GM06990 (cell line): ENCODE measurements at regions not wholly inside any gene's neighbourhood (a gene's known extent, or its start where the extent isn't known, plus 50 kb on each side); places are given as distances from the start of the nearest gene placed in this dataset.

Experiments used
- DNase-seq: peaks from one replicate; pipeline ENCODE4 v3.0.0-alpha.2; 2011; ENCODE audit not compliant: insufficient read length; ENCODE audit errors: extremely low read depth
- H3K27me3 ChIP-seq: replicated peaks from 2 replicates; pipeline ENCODE4 v1.6.0; 2011; ENCODE audit warnings: low read length; ENCODE audit not compliant: control insufficient read depth, insufficient read depth
- H3K36me3 ChIP-seq: 2 replicates; pipeline ENCODE4 v1.5.1; 2011; ENCODE audit warnings: low read length; ENCODE audit not compliant: control insufficient read depth, insufficient read depth
- H3K4me3 ChIP-seq: replicated peaks from 2 replicates; pipeline ENCODE4 v1.5.1; 2011; ENCODE audit warnings: low read depth, mild to moderate bottlenecking, control low read depth, low read length
- TF ChIP-seq, protein P1 (sequence below): IDR thresholded peaks from 2 replicates; pipeline ENCODE4 v1.5.1; 2011; ENCODE audit warnings: low read length, control low read depth, mild to moderate bottlenecking, inconsistent platforms; ENCODE audit not compliant: insufficient read depth, poor library complexity, severe bottlenecking

DNA sequence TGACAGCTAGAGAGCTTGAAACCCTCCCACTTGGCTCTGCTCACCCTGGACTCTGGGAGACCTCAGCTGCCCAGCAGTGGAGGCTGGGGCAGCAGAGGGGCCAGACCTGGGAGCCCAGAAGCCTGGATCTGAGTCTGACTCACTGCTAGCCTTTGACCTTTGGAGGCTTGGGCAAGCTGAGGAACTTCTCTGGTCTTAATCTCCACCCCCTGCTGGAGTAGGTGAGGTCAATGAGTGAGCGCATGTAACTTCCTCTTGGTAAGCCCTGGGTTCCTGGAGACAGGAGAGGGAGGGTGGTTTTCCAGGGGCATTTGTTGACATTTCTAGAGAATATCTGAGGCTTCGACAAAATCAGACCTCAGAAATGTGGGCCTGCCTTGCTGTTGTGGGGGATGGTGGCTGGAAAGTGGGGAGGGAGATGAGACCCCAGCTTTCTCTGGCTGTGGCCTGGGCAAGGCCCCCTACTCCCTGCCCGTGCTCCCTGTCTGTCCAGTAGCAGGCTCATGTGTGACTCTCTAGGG, 73.0 kb upstream of the YWHAQ start:
- Histone ChIP-seq H3K4me3 (no peak overlapping the region), H3K27me3 (no peaks in the 10 kb centered on the region), H3K36me3 (no peaks in the 10 kb centered on the region)
- no peak for DNase-seq
- TF ChIP-seq, protein P1, sequence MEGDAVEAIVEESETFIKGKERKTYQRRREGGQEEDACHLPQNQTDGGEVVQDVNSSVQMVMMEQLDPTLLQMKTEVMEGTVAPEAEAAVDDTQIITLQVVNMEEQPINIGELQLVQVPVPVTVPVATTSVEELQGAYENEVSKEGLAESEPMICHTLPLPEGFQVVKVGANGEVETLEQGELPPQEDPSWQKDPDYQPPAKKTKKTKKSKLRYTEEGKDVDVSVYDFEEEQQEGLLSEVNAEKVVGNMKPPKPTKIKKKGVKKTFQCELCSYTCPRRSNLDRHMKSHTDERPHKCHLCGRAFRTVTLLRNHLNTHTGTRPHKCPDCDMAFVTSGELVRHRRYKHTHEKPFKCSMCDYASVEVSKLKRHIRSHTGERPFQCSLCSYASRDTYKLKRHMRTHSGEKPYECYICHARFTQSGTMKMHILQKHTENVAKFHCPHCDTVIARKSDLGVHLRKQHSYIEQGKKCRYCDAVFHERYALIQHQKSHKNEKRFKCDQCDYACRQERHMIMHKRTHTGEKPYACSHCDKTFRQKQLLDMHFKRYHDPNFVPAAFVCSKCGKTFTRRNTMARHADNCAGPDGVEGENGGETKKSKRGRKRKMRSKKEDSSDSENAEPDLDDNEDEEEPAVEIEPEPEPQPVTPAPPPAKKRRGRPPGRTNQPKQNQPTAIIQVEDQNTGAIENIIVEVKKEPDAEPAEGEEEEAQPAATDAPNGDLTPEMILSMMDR: no peak

GRCh38 chr2:9704600-9704999, 73.8 kb upstream of the YWHAQ start:
- Histone ChIP-seq H3K4me3 (no peak overlapping the region), H3K36me3 (no peaks in the 10 kb centered on the region), H3K27me3 (no peaks in the 10 kb centered on the region)
- TF ChIP-seq, protein P1: no peak
- DNase-seq: no peak

DNA sequence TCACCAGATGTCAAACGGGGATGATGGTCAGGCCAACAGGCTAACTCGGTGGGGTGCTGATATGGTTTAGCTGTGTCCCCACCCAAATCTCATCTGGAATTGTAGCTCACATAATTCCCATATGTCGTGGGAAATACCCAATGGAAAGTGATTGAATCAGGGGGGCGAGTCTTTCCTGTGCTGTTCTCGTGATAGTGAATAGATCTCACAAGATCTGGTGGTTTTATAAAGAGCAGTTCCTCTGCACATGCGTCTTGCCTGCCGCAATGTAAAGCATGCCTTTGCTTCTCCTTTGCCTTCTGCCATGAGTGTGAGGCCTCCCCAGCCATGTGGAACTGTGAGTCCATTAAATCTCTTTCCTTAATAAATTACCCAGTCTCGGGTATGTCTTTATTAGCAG, 74.4 kb upstream of the YWHAQ start:
- Histone ChIP-seq H3K27me3 (no peaks in the 10 kb centered on the region), H3K36me3 (no peaks in the 10 kb centered on the region), H3K4me3 (no peak overlapping the region)
- TF ChIP-seq, protein P1: no peak
- DNase-seq: no peak

DNA sequence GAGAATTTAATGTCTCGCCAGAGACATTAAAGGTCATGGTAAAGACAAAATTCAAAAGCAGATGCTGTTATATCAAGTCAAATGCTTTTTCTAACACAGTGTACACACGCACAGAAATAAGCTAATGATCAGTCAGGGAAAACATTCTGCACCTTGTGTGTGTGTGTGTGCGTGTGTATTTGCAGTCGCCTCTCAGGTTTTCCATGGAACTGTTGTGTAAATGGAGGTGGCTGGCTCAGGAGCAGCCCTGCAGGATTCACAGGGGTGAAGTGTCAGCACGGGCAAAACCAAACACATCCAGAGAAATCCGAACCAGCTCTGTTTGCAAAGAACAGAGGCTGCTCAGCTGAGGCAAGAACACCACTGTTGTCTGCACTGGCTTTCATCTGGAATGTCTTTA, 76.2 kb upstream of the YWHAQ start:
- no peak for DNase-seq
- H3K4me3 ChIP-seq: no peak overlapping the region
- TF ChIP-seq, protein P1: no peak
- H3K36me3 ChIP-seq: no peaks in the 10 kb centered on the region
- H3K27me3 ChIP-seq: no peaks in the 10 kb centered on the region

DNA sequence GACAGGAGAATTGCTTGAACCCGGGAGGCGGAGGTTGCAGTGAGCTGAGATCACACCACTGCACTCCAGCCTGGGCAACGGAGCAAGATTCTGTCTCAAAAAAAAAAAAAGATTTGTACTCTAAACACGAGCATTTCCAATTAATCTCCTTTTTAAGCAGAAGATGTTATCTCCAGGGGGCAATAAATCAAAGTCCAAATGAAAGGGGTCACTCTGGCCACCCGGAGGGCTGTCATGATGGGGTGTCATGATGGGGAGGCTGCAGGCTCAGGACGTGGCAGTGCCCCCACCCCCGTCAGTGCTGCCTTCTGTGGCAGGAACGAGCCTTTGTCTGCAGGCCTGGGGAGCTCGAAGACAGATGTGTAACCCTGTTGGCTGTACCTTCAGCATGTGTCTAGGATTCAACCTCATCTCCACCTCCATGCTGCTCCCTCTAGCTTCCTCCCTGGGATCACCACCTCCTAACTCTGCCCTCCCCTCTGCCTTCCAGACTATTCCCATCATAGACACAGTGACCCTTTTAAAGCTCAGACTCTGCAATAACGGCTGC, 76.9 kb upstream of the YWHAQ start:
- Histone ChIP-seq H3K27me3 (no peaks in the 10 kb centered on the region), H3K36me3 (no peaks in the 10 kb centered on the region), H3K4me3 (no peak overlapping the region)
- TF ChIP-seq, protein P1: no peak
- DNase-seq: no peak
